ENCODE measurements at regions not wholly inside any gene's neighbourhood (a gene's known extent, or its start where the extent isn't known, plus 50 kb on each side); places are given as distances from the start of the nearest gene placed in this dataset.

DNA sequence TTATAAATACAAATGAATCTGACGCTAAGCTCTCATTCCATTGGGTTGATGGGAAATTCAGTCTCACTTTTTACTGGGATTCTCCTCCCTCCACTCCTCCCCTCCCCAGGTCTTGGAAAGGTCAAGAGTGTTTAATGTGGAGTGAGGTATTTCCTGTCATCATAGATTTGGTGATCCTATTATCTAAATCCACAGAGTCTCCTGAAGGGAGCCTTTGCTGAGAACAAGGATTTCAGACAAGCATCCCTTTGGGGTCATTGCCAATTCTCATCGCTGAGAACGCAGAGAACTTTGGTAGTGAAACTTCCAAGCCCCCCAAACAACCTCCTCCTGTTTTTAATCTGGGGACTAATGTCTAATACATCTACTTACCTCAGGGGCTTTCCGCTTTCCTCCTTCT lies 297.9 kb downstream of the OTOL1 start:
- no peak for ATAC-seq
- H3K79me2 ChIP-seq (ENCODE audit: insufficient read depth, low read length), result no peaks in the 10 kb centered on the region
- FAIRE-seq, result no peak
- no peaks in the 10 kb centered on the region for H3K36me3 ChIP-seq (replicated peaks in 1 of 2; ENCODE audit: control insufficient read depth in 1 of 2, insufficient read depth in 2 of 2, low read length in 2 of 2)
- POLR2A ChIA-PET, result no interaction called here
- no peak overlapping the region for H3K4me2 ChIP-seq (ENCODE audit: low read depth, low read length)
- no peak overlapping the region for H3K9ac ChIP-seq (ENCODE audit: insufficient read depth, low read depth, low read length)
- no peak overlapping the region for H3K27ac ChIP-seq (ENCODE audit: extremely low read length, insufficient read depth, low read length)
- H3K27me3 ChIP-seq (ENCODE audit: control insufficient read depth in 1 of 2, insufficient read depth in 2 of 2, low read length in 2 of 2), result no peaks in the 10 kb centered on the region
- no peaks in the 10 kb centered on the region for H3K4me1 ChIP-seq (ENCODE audit: insufficient read depth, low read length)
- CTCF ChIA-PET (ENCODE audit: low intra/inter-chr PET ratio, low total read pairs), result no interaction called here
- no peak for DNase-seq (ENCODE audit: low spot score)
- intact Hi-C loops (cut with micrococcal nuclease; ENCODE audit: unreplicated experiment), result no loop called here
- no peak overlapping the region for H2AFZ ChIP-seq (ENCODE audit: low read length)
- in situ Hi-C loops (cut with HindIII; ENCODE audit: extremely low pct_ligation_motif_present, low pct_unique_long_range_greater_than_20kb), result no loop called here
- no peaks in the 10 kb centered on the region for H3K9me3 ChIP-seq (ENCODE audit: low read length)
- TF ChIP-seq, protein P1, sequence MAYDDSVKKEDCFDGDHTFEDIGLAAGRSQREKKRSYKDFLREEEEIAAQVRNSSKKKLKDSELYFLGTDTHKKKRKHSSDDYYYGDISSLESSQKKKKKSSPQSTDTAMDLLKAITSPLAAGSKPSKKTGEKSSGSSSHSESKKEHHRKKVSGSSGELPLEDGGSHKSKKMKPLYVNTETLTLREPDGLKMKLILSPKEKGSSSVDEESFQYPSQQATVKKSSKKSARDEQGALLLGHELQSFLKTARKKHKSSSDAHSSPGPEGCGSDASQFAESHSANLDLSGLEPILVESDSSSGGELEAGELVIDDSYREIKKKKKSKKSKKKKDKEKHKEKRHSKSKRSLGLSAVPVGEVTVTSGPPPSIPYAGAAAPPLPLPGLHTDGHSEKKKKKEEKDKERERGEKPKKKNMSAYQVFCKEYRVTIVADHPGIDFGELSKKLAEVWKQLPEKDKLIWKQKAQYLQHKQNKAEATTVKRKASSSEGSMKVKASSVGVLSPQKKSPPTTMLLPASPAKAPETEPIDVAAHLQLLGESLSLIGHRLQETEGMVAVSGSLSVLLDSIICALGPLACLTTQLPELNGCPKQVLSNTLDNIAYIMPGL (CRISPR knock-in tag; IDR thresholded peaks at IDR 0.05; ENCODE audit: borderline replicate concordance in 1 of 2, low read depth in 1 of 2), result no peak
- TF ChIP-seq PAWR (CRISPR knock-in tag; IDR thresholded peaks at IDR 0.05; ENCODE audit: borderline replicate concordance) (no peak), RAD21 (CRISPR knock-in tag; IDR thresholded peaks at IDR 0.05) (no peak), GZF1 (CRISPR knock-in tag; IDR thresholded peaks at IDR 0.05) (no peak)
- TF ChIP-seq, protein P2, sequence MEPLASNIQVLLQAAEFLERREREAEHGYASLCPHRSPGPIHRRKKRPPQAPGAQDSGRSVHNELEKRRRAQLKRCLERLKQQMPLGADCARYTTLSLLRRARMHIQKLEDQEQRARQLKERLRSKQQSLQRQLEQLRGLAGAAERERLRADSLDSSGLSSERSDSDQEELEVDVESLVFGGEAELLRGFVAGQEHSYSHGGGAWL (CRISPR knock-in tag; IDR thresholded peaks at IDR 0.05), result no peak
- no peak overlapping the region for H3K4me3 ChIP-seq (replicated peaks in 1 of 3; ENCODE audit: insufficient read depth in 1 of 3, low read depth in 2 of 3, low read length in 3 of 3)
- H4K20me1 ChIP-seq (ENCODE audit: insufficient read depth, low read length), result no peaks in the 10 kb centered on the region
- 37% methylated on average over 4 of the region's 4 CpGs for WGBS (ENCODE audit: low lambda C conversion rate)
- BruUV-seq (replicated peaks), result no TSS peak

DNA sequence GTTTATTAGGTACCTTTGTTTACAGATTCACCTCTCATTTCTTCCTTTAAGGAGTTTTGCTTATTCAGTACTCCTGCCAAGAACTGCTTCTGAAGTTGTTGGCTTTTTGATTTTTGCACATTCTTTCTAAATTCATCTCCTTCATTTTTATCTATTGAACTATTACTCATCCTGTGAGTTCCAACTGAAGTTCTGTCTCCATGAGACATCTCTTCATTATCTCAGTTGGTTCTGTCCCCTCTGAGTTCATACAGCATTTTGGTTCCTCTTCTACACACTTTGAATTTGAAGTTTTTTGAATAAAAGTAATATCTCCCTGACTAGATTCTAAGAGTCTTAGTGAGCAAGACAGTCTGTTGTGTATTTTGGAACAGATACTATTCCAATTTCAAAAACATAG lies 299.7 kb downstream of the OTOL1 start:
- H3K9me3 ChIP-seq (ENCODE audit: low read length), result no peaks in the 10 kb centered on the region
- intact Hi-C loops (cut with micrococcal nuclease; ENCODE audit: unreplicated experiment), result no loop called here
- H3K27me3 ChIP-seq (ENCODE audit: control insufficient read depth in 1 of 2, insufficient read depth in 2 of 2, low read length in 2 of 2), result no peaks in the 10 kb centered on the region
- FAIRE-seq, result no peak
- no peak overlapping the region for H2AFZ ChIP-seq (ENCODE audit: low read length)
- CTCF ChIA-PET (ENCODE audit: low intra/inter-chr PET ratio, low total read pairs), result no interaction called here
- no peaks in the 10 kb centered on the region for H3K4me1 ChIP-seq (ENCODE audit: insufficient read depth, low read length)
- H3K27ac ChIP-seq (ENCODE audit: extremely low read length, insufficient read depth, low read length), result no peak overlapping the region
- TF ChIP-seq REPIN1 (CRISPR knock-in tag; IDR thresholded peaks at IDR 0.05; ENCODE audit: borderline replicate concordance, low read depth), result no peak
- TF ChIP-seq, protein P3, sequence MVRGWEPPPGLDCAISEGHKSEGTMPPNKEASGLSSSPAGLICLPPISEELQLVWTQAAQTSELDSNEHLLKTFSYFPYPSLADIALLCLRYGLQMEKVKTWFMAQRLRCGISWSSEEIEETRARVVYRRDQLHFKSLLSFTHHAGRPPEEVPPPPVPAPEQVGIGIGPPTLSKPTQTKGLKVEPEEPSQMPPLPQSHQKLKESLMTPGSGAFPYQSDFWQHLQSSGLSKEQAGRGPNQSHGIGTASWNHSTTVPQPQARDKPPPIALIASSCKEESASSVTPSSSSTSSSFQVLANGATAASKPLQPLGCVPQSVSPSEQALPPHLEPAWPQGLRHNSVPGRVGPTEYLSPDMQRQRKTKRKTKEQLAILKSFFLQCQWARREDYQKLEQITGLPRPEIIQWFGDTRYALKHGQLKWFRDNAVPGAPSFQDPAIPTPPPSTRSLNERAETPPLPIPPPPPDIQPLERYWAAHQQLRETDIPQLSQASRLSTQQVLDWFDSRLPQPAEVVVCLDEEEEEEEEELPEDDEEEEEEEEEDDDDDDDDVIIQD (CRISPR knock-in tag; IDR thresholded peaks at IDR 0.05; ENCODE audit: low read depth), result no peak
- TF ChIP-seq ZNF766 (CRISPR knock-in tag; IDR thresholded peaks at IDR 0.05; ENCODE audit: borderline replicate concordance), result no peak
- no peak for TF ChIP-seq ZNF678 (CRISPR knock-in tag; IDR thresholded peaks at IDR 0.05)
- TF ChIP-seq ZBTB1 (CRISPR knock-in tag; IDR thresholded peaks at IDR 0.05; ENCODE audit: borderline replicate concordance), result no peak
- no peak overlapping the region for H3K4me2 ChIP-seq (ENCODE audit: low read depth, low read length)
- ATAC-seq, result no peak
- H3K4me3 ChIP-seq (replicated peaks in 1 of 3; ENCODE audit: insufficient read depth in 1 of 3, low read depth in 2 of 3, low read length in 3 of 3), result no peak overlapping the region
- H4K20me1 ChIP-seq (ENCODE audit: insufficient read depth, low read length), result no peaks in the 10 kb centered on the region
- in situ Hi-C loops (cut with HindIII; ENCODE audit: extremely low pct_ligation_motif_present, low pct_unique_long_range_greater_than_20kb), result no loop called here
- BruUV-seq (replicated peaks), result no TSS peak
- no peaks in the 10 kb centered on the region for H3K79me2 ChIP-seq (ENCODE audit: insufficient read depth, low read length)
- no peaks in the 10 kb centered on the region for H3K36me3 ChIP-seq (replicated peaks in 1 of 2; ENCODE audit: control insufficient read depth in 1 of 2, insufficient read depth in 2 of 2, low read length in 2 of 2)
- H3K9ac ChIP-seq (ENCODE audit: insufficient read depth, low read depth, low read length), result no peak overlapping the region
- DNase-seq (ENCODE audit: low spot score), result no peak
- POLR2A ChIA-PET, result no interaction called here

Measured in HepG2 (cell line).